ENCODE measurements at regions not wholly inside any gene's neighbourhood (a gene's known extent, or its start where the extent isn't known, plus 50 kb on each side); places are given as distances from the start of the nearest gene placed in this dataset. TPM values are rescaled to one million over a fixed set of nuclear protein-coding genes. Genes with fewer than 3 reads are reported as not detected.
"Not testable (repeated sequence)": the region's sequence is repeated elsewhere in the genome, so short reads cannot be mapped to it uniquely, and the experiment has no call there.

- ATAC-seq; BruUV-seq (replicated peaks); CTCF ChIA-PET; intact Hi-C loops (cut with micrococcal nuclease; ENCODE audit: unreplicated experiment); H3K9me3 ChIP-seq (ENCODE audit: control insufficient read depth, insufficient read depth, low read depth, low read length); in situ Hi-C loops (cut with HindIII; ENCODE audit: low pct_unique_long_range_greater_than_20kb, low sequenced_read_pairs); H3K27me3 ChIP-seq (ENCODE audit: control insufficient read depth, insufficient read depth, low read length); H3K36me3 ChIP-seq (ENCODE audit: control insufficient read depth, insufficient read depth, low read length); POLR2A ChIA-PET; H3K27ac ChIP-seq (ENCODE audit: low read length); H3K4me1 ChIP-seq (ENCODE audit: control insufficient read depth, insufficient read depth, low read length); DNase-seq (ENCODE audit: low read depth, low spot score); H3K4me3 ChIP-seq (ENCODE audit: low read depth in 2 of 2, low read length in 2 of 2): not testable (repeated sequence)
These were observed 52.4 kb upstream of the PDPR start for GRCh38 chr16:70061671-70062218.

- H3K27ac ChIP-seq (ENCODE audit: low read length); H3K27me3 ChIP-seq (ENCODE audit: control insufficient read depth, insufficient read depth, low read length); intact Hi-C loops (cut with micrococcal nuclease; ENCODE audit: unreplicated experiment); H3K4me3 ChIP-seq (ENCODE audit: low read depth in 2 of 2, low read length in 2 of 2); CTCF ChIA-PET; H3K9me3 ChIP-seq (ENCODE audit: control insufficient read depth, insufficient read depth, low read depth, low read length); H3K36me3 ChIP-seq (ENCODE audit: control insufficient read depth, insufficient read depth, low read length); POLR2A ChIA-PET; DNase-seq (ENCODE audit: low read depth, low spot score); ATAC-seq; in situ Hi-C loops (cut with HindIII; ENCODE audit: low pct_unique_long_range_greater_than_20kb, low sequenced_read_pairs); H3K4me1 ChIP-seq (ENCODE audit: control insufficient read depth, insufficient read depth, low read length): not testable (repeated sequence)
- BruUV-seq (replicated peaks), result TSS peak; percentile 64
These were observed 51.2 kb upstream of the PDPR start for GRCh38 chr16:70062947-70063346.

Small RNA genes lying in the stretch of these regions (microRNA-seq; reads per million reads assigned to microRNA genes)
- gene MIR1972-2 (ENCODE audit: unreplicated experiment), result not detected
